ENCODE measurements at regions not wholly inside any gene's neighbourhood (a gene's known extent, or its start where the extent isn't known, plus 50 kb on each side); places are given as distances from the start of the nearest gene placed in this dataset.
A peak's percentile ranks its signal among the peaks of the same experiment; 100 is the strongest.

DNA sequence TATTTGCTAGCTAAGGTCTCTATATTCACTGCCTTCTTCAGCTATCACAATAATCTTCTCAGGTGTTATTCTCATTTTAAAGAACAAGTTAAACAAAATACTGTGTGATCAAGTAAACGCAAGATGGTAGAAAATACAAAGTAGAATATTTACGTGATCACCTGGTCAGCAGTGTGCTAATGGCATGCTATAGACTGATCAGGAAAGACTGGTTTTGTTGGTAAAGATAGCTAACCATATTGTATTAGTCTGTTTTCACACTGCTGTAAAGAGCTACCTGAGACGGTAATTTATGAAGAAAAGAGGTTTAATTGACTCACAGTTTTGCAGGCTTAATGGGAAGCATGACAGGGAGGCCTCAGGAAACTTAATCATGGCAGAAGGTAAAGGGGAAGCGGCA, 50.4 kb downstream of the ZBTB38 start:
- ATAC-seq: no peak
- DNase-seq: no peak
- no peaks in the 10 kb centered on the region for H3K9me3 ChIP-seq
- no peaks in the 10 kb centered on the region for H3K27me3 ChIP-seq
- in situ Hi-C loops (cut with MboI; ENCODE audit: low sequenced_read_pairs in 4 of 4): loop anchor here in 1 of 4 donors (25.0 kb wide), 1 partner anchor 481 kb away; the partner anchor contains the start of gene SLC25A36
- intact Hi-C loops (cut with DNase I; ENCODE audit: low total_unique reads): no loop called here
- H3K27ac ChIP-seq: no peak overlapping the region
- H3K4me1 ChIP-seq: peaks cover 17 to 23% of the 10 kb centered on the region in 2 donors
- peaks cover 0 to 18% of the 10 kb centered on the region in 2 donors for H3K36me3 ChIP-seq
- H3K4me3 ChIP-seq: no peak overlapping the region
- TF ChIP-seq POLR2A (IDR thresholded peaks at IDR 0.05): no peak
- TF ChIP-seq, protein P1, sequence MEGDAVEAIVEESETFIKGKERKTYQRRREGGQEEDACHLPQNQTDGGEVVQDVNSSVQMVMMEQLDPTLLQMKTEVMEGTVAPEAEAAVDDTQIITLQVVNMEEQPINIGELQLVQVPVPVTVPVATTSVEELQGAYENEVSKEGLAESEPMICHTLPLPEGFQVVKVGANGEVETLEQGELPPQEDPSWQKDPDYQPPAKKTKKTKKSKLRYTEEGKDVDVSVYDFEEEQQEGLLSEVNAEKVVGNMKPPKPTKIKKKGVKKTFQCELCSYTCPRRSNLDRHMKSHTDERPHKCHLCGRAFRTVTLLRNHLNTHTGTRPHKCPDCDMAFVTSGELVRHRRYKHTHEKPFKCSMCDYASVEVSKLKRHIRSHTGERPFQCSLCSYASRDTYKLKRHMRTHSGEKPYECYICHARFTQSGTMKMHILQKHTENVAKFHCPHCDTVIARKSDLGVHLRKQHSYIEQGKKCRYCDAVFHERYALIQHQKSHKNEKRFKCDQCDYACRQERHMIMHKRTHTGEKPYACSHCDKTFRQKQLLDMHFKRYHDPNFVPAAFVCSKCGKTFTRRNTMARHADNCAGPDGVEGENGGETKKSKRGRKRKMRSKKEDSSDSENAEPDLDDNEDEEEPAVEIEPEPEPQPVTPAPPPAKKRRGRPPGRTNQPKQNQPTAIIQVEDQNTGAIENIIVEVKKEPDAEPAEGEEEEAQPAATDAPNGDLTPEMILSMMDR (IDR thresholded peaks at IDR 0.05 in 4 of 5, conservative IDR thresholded peaks at IDR 0.05 in 1 of 5): no peak

- no peak overlapping the region for H3K4me3 ChIP-seq
- peaks cover 0 to 11% of the 10 kb centered on the region in 2 donors for H3K36me3 ChIP-seq
- TF ChIP-seq POLR2A (IDR thresholded peaks at IDR 0.05): no peak
- TF ChIP-seq, protein P1 (IDR thresholded peaks at IDR 0.05 in 4 of 5, conservative IDR thresholded peaks at IDR 0.05 in 1 of 5): no peak
- no peaks in the 10 kb centered on the region for H3K9me3 ChIP-seq
- no peak for DNase-seq
- no peaks in the 10 kb centered on the region for H3K27me3 ChIP-seq
- H3K27ac ChIP-seq: peak overlapping the region in 3 of 4 donors; percentile 23 to 54 (median 44)
- intact Hi-C loops (cut with DNase I; ENCODE audit: low total_unique reads) (no loop called here), in situ Hi-C loops (cut with MboI; ENCODE audit: low sequenced_read_pairs in 4 of 4) (loop anchor here in 1 of 4 donors (25.0 kb wide), 1 partner anchor 483 kb away; the partner anchor contains the start of gene SLC25A36)
- ATAC-seq: peak in 1 of 2 donors; percentile 37
- H3K4me1 ChIP-seq: peaks cover 13% of the 10 kb centered on the region in 2 donors
Measured at GRCh38 chr3:141419946-141420345, 51.6 kb downstream of the ZBTB38 start.

- peaks cover 0 to 10% of the 10 kb centered on the region in 2 donors for H3K36me3 ChIP-seq
- ATAC-seq (no peak), DNase-seq (no peak)
- H3K27ac ChIP-seq: peak overlapping the region; percentile 34 to 50 (median 38)
- in situ Hi-C loops (cut with MboI; ENCODE audit: low sequenced_read_pairs in 4 of 4): loop anchor here in 1 of 4 donors (25.0 kb wide), 1 partner anchor 484 kb away; the partner anchor contains the start of gene SLC25A36
- intact Hi-C loops (cut with DNase I; ENCODE audit: low total_unique reads): no loop called here
- H3K27me3 ChIP-seq: no peaks in the 10 kb centered on the region
- H3K4me1 ChIP-seq: peaks cover 12 to 24% of the 10 kb centered on the region in 2 donors
- H3K9me3 ChIP-seq: no peaks in the 10 kb centered on the region
- no peak overlapping the region for H3K4me3 ChIP-seq
- TF ChIP-seq, protein P1 (IDR thresholded peaks at IDR 0.05 in 4 of 5, conservative IDR thresholded peaks at IDR 0.05 in 1 of 5): no peak
- TF ChIP-seq POLR2A (IDR thresholded peaks at IDR 0.05): no peak
Measured at GRCh38 chr3:141421186-141421585, 52.9 kb downstream of the ZBTB38 start.

DNA sequence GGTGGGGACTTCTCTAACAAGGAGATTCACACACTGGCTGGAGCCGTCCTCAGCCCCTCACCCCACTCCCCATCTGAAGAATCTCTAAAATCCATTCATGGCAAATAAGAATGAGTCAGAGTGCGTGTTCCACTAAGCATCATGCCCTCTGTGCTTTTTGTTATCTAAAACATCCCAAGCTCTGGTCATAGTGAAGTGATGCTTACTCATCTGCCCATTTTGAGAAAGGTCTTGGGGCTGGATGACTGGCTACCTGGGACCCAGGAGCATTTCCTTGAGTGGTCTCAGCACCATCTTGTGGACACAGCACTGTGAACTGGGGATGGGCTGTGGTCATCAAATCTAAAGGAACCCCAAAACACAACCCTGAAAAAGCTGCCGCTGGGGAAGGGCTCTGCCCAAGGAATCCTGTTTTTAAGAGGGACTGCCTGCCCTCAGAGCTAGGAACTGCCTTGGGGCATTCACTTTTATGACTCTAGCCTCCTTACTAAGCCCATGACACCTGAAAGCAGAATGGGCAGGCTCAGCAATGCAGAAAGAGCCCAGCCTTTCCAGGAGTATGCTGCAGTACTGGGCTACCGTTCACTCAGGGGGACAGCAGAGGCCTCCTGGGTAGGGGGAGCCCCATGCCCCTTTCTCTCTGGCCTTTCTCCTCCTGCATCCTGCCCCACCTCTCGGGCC, 53.5 kb downstream of the ZBTB38 start:
- DNase-seq: no peak
- intact Hi-C loops (cut with DNase I; ENCODE audit: low total_unique reads) (no loop called here), in situ Hi-C loops (cut with MboI; ENCODE audit: low sequenced_read_pairs in 4 of 4) (loop anchor here in 1 of 4 donors (25.0 kb wide), 1 partner anchor 484 kb away; the partner anchor contains the start of gene SLC25A36)
- Histone ChIP-seq H3K9me3 (no peaks in the 10 kb centered on the region), H3K4me3 (no peak overlapping the region), H3K27ac (peak overlapping the region; percentile 34 to 50 (median 38)), H3K36me3 (peaks cover 0 to 10% of the 10 kb centered on the region in 2 donors), H3K4me1 (peaks cover 18 to 30% of the 10 kb centered on the region in 2 donors), H3K27me3 (no peaks in the 10 kb centered on the region)
- TF ChIP-seq, protein P1 (IDR thresholded peaks at IDR 0.05 in 4 of 5, conservative IDR thresholded peaks at IDR 0.05 in 1 of 5): no peak
- no peak for TF ChIP-seq POLR2A (IDR thresholded peaks at IDR 0.05)
- no peak for ATAC-seq

All from gastrocnemius medialis (tissue), 4 donors.